Mesendoderm (in vitro differentiated cells): ENCODE measurements at regions not wholly inside any gene's neighbourhood (a gene's known extent, or its start where the extent isn't known, plus 50 kb on each side); places are given as distances from the start of the nearest gene placed in this dataset.
A peak's percentile ranks its signal among the peaks of the same experiment; 100 is the strongest.

Source experiments
- DNase-seq: peaks from one replicate; pipeline ENCODE4 v3.0.0; 2013
- H2AK5ac ChIP-seq: 2 replicates; pipeline ENCODE4 v1.6.1; 2013; ENCODE audit warnings: low read length, inconsistent platforms
- H2BK120ac ChIP-seq: 2 replicates; pipeline ENCODE4 v1.6.1; 2013; ENCODE audit warnings: low read depth, mild to moderate bottlenecking, low read length, moderate library complexity, mixed read lengths
- H2BK15ac ChIP-seq: replicated peaks from 2 replicates; pipeline ENCODE4 v1.6.1; 2013; ENCODE audit warnings: low read depth, mild to moderate bottlenecking, moderate library complexity
- H2BK5ac ChIP-seq: 2 replicates; pipeline ENCODE4 v1.6.1; 2013; ENCODE audit warnings: low read length, inconsistent platforms
- H3K18ac ChIP-seq: 2 replicates; pipeline ENCODE4 v1.6.1; 2013; ENCODE audit warnings: mild to moderate bottlenecking, low read length, mixed read lengths
- H3K23ac ChIP-seq: one replicate; pipeline ENCODE4 v1.6.1; 2013; ENCODE audit warnings: low read length
- H3K27ac ChIP-seq: 2 replicates; pipeline ENCODE4 v1.5.1; 2013; ENCODE audit warnings: low read depth, mild to moderate bottlenecking, inconsistent platforms, low read length, moderate library complexity
- H3K27me3 ChIP-seq: 2 replicates; pipeline ENCODE4 v1.6.1; 2013; ENCODE audit warnings: low read length, control low read depth, mild to moderate bottlenecking, inconsistent platforms; ENCODE audit not compliant: insufficient read depth, poor library complexity
- H3K36me3 ChIP-seq: 2 replicates; pipeline ENCODE4 v1.6.1; 2013; ENCODE audit warnings: low read length, inconsistent platforms; ENCODE audit not compliant: control insufficient read depth, insufficient read depth
- H3K4ac ChIP-seq: one replicate; pipeline ENCODE4 v1.6.1; 2013; ENCODE audit warnings: low read depth, mild to moderate bottlenecking, low read length, moderate library complexity
- H3K4me1 ChIP-seq: 2 replicates; pipeline ENCODE4 v1.6.1; 2013; ENCODE audit warnings: low read depth, low read length, inconsistent platforms; ENCODE audit not compliant: control insufficient read depth
- H3K4me2 ChIP-seq: 2 replicates; pipeline ENCODE4 v1.6.1; 2013; ENCODE audit warnings: low read length
- H3K4me3 ChIP-seq: 2 replicates; pipeline ENCODE4 v1.5.1; 2013; ENCODE audit warnings: mild to moderate bottlenecking, low read length
- H3K56ac ChIP-seq: one replicate; pipeline ENCODE4 v1.6.1; 2013; ENCODE audit warnings: low read length
- H3K79me1 ChIP-seq: 2 replicates; pipeline ENCODE4 v1.6.1; 2013; ENCODE audit warnings: low read length, inconsistent platforms
- H3K79me2 ChIP-seq: 2 replicates; pipeline ENCODE4 v1.6.1; 2013; ENCODE audit warnings: mild to moderate bottlenecking, low read length; ENCODE audit not compliant: control insufficient read depth, insufficient read depth
- H3K9ac ChIP-seq: 2 replicates; pipeline ENCODE4 v1.6.1; 2013; ENCODE audit warnings: low read length, inconsistent platforms
- H4K5ac ChIP-seq: one replicate; pipeline ENCODE4 v1.6.1; 2013; ENCODE audit warnings: low read length
- H4K8ac ChIP-seq: one replicate; pipeline ENCODE4 v1.6.1; 2013; ENCODE audit warnings: low read depth, mild to moderate bottlenecking, control low read depth, low read length, moderate library complexity
- WGBS: extraction: QIAGEN DNeasy Blood & Tissue Kit; methylation state at CpG from one replicate; pipeline ENCODE4 v1.1.7; 2013; ENCODE audit warnings: low lambda C conversion rate, missing lambda C conversion rate; ENCODE audit not compliant: insufficient coverage; ENCODE audit errors: extremely low coverage; 5-methylcytosine and 5-hydroxymethylcytosine counted together

- no peaks in the 10 kb centered on the region for H3K79me1 ChIP-seq
- H3K4me1 ChIP-seq, result no peaks in the 10 kb centered on the region
- H2BK15ac ChIP-seq, result no peak overlapping the region
- no peak overlapping the region for H3K56ac ChIP-seq
- no peak overlapping the region for H3K4me2 ChIP-seq
- H3K23ac ChIP-seq, result no peak overlapping the region
- DNase-seq, result no peak
- no CpG with 5 or more reads among the region's 2 CpGs for WGBS
- no peaks in the 10 kb centered on the region for H3K79me2 ChIP-seq
- no peak overlapping the region for H2BK5ac ChIP-seq
- H2AK5ac ChIP-seq, result no peak overlapping the region
- no peaks in the 10 kb centered on the region for H3K27me3 ChIP-seq
- no peak overlapping the region for H2BK120ac ChIP-seq
- no peak overlapping the region for H4K5ac ChIP-seq
- no peak overlapping the region for H3K4me3 ChIP-seq
- no peak overlapping the region for H3K18ac ChIP-seq
- H3K36me3 ChIP-seq, result no peaks in the 10 kb centered on the region
- no peak overlapping the region for H4K8ac ChIP-seq
- H3K9ac ChIP-seq, result no peak overlapping the region
- no peak overlapping the region for H3K27ac ChIP-seq
- H3K4ac ChIP-seq, result no peak overlapping the region
These were observed 914.7 kb downstream of the MAT2B start for GRCh38 chr5:164420161-164420560.

- H3K4me1 ChIP-seq, result no peaks in the 10 kb centered on the region
- peak; percentile 83 for DNase-seq
- no CpG with 5 or more reads among the region's 5 CpGs for WGBS
These were observed 917.0 kb downstream of the MAT2B start for GRCh38 chr5:164422400-164422799.

DNA sequence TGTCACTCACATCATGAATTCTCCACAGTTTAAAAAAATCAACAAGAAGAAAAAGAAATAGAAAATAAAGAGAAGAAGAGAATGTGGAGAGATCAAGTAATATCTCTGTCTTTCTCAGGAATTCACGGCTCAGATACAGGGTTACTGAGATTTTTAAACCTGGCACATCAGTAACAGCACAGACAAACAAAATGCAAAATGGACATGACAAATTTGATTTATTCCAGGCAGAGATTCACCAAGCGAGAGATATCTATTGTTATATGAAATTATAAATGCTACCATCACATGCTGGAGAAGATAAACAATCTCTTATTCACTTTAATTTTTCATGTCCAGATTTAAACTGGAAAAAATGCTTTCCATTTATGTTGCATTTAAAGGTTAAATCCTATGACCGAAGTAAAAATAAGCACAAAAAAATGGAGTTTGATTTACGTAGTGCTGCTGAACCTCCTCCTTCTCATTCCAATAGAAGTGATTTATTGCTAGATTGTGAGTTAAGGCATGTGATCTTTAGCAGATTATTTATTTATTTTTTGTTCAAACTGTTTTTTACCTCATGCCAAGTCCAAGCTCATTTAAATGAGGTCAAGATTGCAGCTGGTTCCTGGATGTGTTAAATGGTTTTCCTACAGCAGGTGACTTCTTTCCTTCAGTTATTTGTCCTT lies 926.4 kb downstream of the MAT2B start:
- Histone ChIP-seq H3K4me1 (no peaks in the 10 kb centered on the region), H2BK120ac (no peak overlapping the region), H3K27me3 (no peaks in the 10 kb centered on the region), H3K9ac (no peak overlapping the region), H3K4me3 (no peak overlapping the region), H2BK5ac (no peak overlapping the region), H2BK15ac (no peak overlapping the region), H3K36me3 (no peaks in the 10 kb centered on the region), H4K5ac (no peak overlapping the region), H3K4ac (no peak overlapping the region), H3K23ac (no peak overlapping the region), H3K79me1 (no peaks in the 10 kb centered on the region), H3K56ac (no peak overlapping the region), H3K79me2 (no peaks in the 10 kb centered on the region), H3K18ac (no peak overlapping the region), H2AK5ac (no peak overlapping the region), H4K8ac (no peak overlapping the region), H3K27ac (no peak overlapping the region), H3K4me2 (no peak overlapping the region)
- DNase-seq, result no peak
- WGBS, result no CpG with 5 or more reads among the region's 4 CpGs

More at GRCh38 chr5:164422400-164422799, 917.0 kb downstream of the MAT2B start:
- Histone ChIP-seq H4K8ac (no peak overlapping the region), H2BK120ac (no peak overlapping the region), H3K9ac (no peak overlapping the region), H2AK5ac (no peak overlapping the region), H3K4me3 (no peak overlapping the region), H4K5ac (no peak overlapping the region), H2BK5ac (no peak overlapping the region), H3K79me2 (no peaks in the 10 kb centered on the region), H3K18ac (no peak overlapping the region), H3K27ac (no peak overlapping the region), H3K4ac (no peak overlapping the region), H3K79me1 (no peaks in the 10 kb centered on the region), H3K27me3 (no peaks in the 10 kb centered on the region), H3K36me3 (no peaks in the 10 kb centered on the region), H3K23ac (no peak overlapping the region), H3K56ac (no peak overlapping the region), H2BK15ac (no peak overlapping the region), H3K4me2 (no peak overlapping the region)

DNA sequence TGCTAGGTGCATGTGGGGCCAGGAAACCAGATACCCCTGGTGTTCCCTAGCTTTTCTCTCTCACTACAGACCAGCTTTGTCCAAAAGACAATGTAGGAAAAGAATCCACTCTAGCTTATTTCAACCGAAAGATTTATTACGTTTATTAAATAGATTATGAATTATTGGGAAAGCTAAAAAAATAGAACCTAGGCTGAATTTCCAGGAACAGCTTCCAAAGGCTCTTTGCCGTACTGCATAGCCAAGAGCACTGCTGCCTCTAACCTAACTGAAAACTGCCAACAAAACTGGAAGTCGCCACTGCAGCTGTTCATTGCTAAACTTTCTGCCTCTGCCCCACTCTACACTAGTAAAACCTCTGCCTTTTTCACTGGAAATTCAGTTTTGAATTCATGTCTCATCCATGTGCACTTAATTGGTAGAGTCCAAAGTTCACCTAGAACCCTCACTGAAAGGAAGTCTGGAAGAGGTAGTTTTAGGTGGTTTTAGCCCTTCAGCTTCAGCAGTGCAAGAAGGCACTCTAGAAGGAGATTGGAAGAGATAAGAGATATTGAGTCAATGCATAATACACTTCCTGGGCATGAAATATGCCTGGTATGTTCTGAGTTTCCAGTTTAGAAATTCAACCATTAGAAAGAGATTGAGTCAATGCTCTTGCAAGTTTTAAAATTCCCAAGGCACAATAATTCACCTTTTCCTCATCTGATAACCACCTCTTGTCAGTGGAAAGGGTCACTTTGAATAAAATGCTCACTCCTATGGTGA lies 927.9 kb downstream of the MAT2B start:
- Histone ChIP-seq H3K79me2 (no peaks in the 10 kb centered on the region), H3K27me3 (no peaks in the 10 kb centered on the region), H3K27ac (no peak overlapping the region), H2BK5ac (no peak overlapping the region), H3K9ac (no peak overlapping the region), H3K4me2 (no peak overlapping the region), H4K5ac (no peak overlapping the region), H3K18ac (no peak overlapping the region), H3K4me1 (no peaks in the 10 kb centered on the region), H2AK5ac (no peak overlapping the region), H4K8ac (no peak overlapping the region), H3K4ac (no peak overlapping the region), H2BK120ac (no peak overlapping the region), H2BK15ac (no peak overlapping the region), H3K23ac (no peak overlapping the region), H3K56ac (no peak overlapping the region), H3K36me3 (no peaks in the 10 kb centered on the region), H3K79me1 (no peaks in the 10 kb centered on the region), H3K4me3 (no peak overlapping the region)
- no peak for DNase-seq
- WGBS, result no CpG with 5 or more reads among the region's 4 CpGs

GRCh38 chr5:164435576-164435975 lies 930.2 kb downstream of the MAT2B start:
- H3K23ac ChIP-seq, result no peak overlapping the region
- H3K36me3 ChIP-seq, result no peaks in the 10 kb centered on the region
- no peak overlapping the region for H2BK15ac ChIP-seq
- no peak overlapping the region for H4K8ac ChIP-seq
- no peak overlapping the region for H3K4me3 ChIP-seq
- no peaks in the 10 kb centered on the region for H3K79me2 ChIP-seq
- no peaks in the 10 kb centered on the region for H3K27me3 ChIP-seq
- no peak overlapping the region for H3K27ac ChIP-seq
- no peak overlapping the region for H2AK5ac ChIP-seq
- no peak overlapping the region for H2BK120ac ChIP-seq
- no peak overlapping the region for H3K4ac ChIP-seq
- WGBS, result no CpG with 5 or more reads among the region's 3 CpGs
- no peak overlapping the region for H4K5ac ChIP-seq
- no peaks in the 10 kb centered on the region for H3K79me1 ChIP-seq
- H3K4me1 ChIP-seq, result no peaks in the 10 kb centered on the region
- no peak overlapping the region for H3K18ac ChIP-seq
- no peak overlapping the region for H3K56ac ChIP-seq
- H3K9ac ChIP-seq, result no peak overlapping the region
- no peak overlapping the region for H2BK5ac ChIP-seq
- no peak overlapping the region for H3K4me2 ChIP-seq
- DNase-seq, result no peak
